NT2/D1 (cell line): ENCODE measurements at regions not wholly inside any gene's neighbourhood (a gene's known extent, or its start where the extent isn't known, plus 50 kb on each side); places are given as distances from the start of the nearest gene placed in this dataset.

Experiments used
- DNase-seq: peaks from one replicate; pipeline ENCODE4 v3.0.0-alpha.2; 2011; ENCODE audit warnings: low read depth, low spot score
- H3K27me3 ChIP-seq: 2 replicates; pipeline ENCODE4 v1.6.0; 2011; ENCODE audit warnings: mild to moderate bottlenecking; ENCODE audit not compliant: insufficient read length, insufficient read depth
- H3K36me3 ChIP-seq: 2 replicates; pipeline ENCODE4 v1.6.1; 2011; ENCODE audit warnings: mild to moderate bottlenecking, low read length, mixed read lengths; ENCODE audit not compliant: insufficient read depth, insufficient read length
- H3K4me1 ChIP-seq: 2 replicates; pipeline ENCODE4 v1.5.1; 2011; ENCODE audit not compliant: insufficient read depth, insufficient read length
- H3K4me3 ChIP-seq: 2 replicates; pipeline ENCODE4 v1.5.1; 2011; ENCODE audit warnings: low read depth; ENCODE audit not compliant: insufficient read length
- H3K9ac ChIP-seq: 2 replicates; pipeline ENCODE4 v1.6.0; 2011; ENCODE audit warnings: low read depth; ENCODE audit not compliant: insufficient read length
- H3K9me3 ChIP-seq: 2 replicates; pipeline ENCODE4 v1.5.1; 2011; ENCODE audit warnings: mild to moderate bottlenecking, low read length; ENCODE audit not compliant: insufficient read depth
- SUZ12 ChIP-seq: IDR thresholded peaks from 2 replicates; pipeline ENCODE4 v1.6.1; 2011; ENCODE audit not compliant: insufficient read length, insufficient read depth; ENCODE audit errors: extremely low read depth
- YY1 ChIP-seq: IDR thresholded peaks from 2 replicates; pipeline ENCODE4 v1.6.1; 2011; ENCODE audit not compliant: insufficient read length, insufficient read depth
- ZNF274 ChIP-seq: IDR thresholded peaks from 2 replicates; pipeline ENCODE4 v1.6.1; 2011; ENCODE audit warnings: mild to moderate bottlenecking, low read depth, low read length

GRCh38 chr5:141783947-141784296 lies 94.3 kb downstream of the PCDH1 start:
- Histone ChIP-seq H3K9me3 (no peaks in the 10 kb centered on the region), H3K4me3 (no peak overlapping the region), H3K36me3 (no peaks in the 10 kb centered on the region), H3K9ac (no peak overlapping the region), H3K27me3 (no peaks in the 10 kb centered on the region), H3K4me1 (peaks cover 14% of the 10 kb centered on the region)
- no peak for DNase-seq
- no peak for TF ChIP-seq SUZ12
- no peak for TF ChIP-seq ZNF274
- no peak for TF ChIP-seq YY1

GRCh38 chr5:141783005-141783946 lies 94.9 kb downstream of the PCDH1 start:
- no peak for DNase-seq
- Histone ChIP-seq H3K27me3 (no peaks in the 10 kb centered on the region), H3K9ac (no peak overlapping the region), H3K4me3 (no peak overlapping the region), H3K4me1 (peaks cover 14% of the 10 kb centered on the region), H3K36me3 (no peaks in the 10 kb centered on the region), H3K9me3 (no peaks in the 10 kb centered on the region)
- no peak for TF ChIP-seq ZNF274

GRCh38 chr5:141781910-141782309 lies 96.3 kb downstream of the PCDH1 start:
- TF ChIP-seq YY1: no peak
- TF ChIP-seq SUZ12: no peak
- no peak for TF ChIP-seq ZNF274
- Histone ChIP-seq H3K4me1 (peaks cover 12% of the 10 kb centered on the region), H3K36me3 (no peaks in the 10 kb centered on the region), H3K4me3 (no peak overlapping the region), H3K9ac (no peak overlapping the region), H3K27me3 (no peaks in the 10 kb centered on the region), H3K9me3 (no peaks in the 10 kb centered on the region)
- no peak for DNase-seq

GRCh38 chr5:141780952-141781781 lies 97.0 kb downstream of the PCDH1 start:
- no peak overlapping the region for H3K9ac ChIP-seq
- H3K36me3 ChIP-seq: no peaks in the 10 kb centered on the region

GRCh38 chr5:141780240-141780951 lies 97.8 kb downstream of the PCDH1 start:
- H3K9me3 ChIP-seq: no peaks in the 10 kb centered on the region
- H3K4me1 ChIP-seq: peaks cover 10% of the 10 kb centered on the region
- no peak overlapping the region for H3K4me3 ChIP-seq
- no peak for DNase-seq
- H3K36me3 ChIP-seq: no peaks in the 10 kb centered on the region
- no peak for TF ChIP-seq SUZ12
- no peak for TF ChIP-seq YY1
- TF ChIP-seq ZNF274: no peak
- no peak overlapping the region for H3K9ac ChIP-seq
- no peaks in the 10 kb centered on the region for H3K27me3 ChIP-seq

More at GRCh38 chr5:141780952-141781781, 97.0 kb downstream of the PCDH1 start:
- no peaks in the 10 kb centered on the region for H3K27me3 ChIP-seq
- TF ChIP-seq ZNF274: no peak
- no peak for TF ChIP-seq SUZ12
- no peak for TF ChIP-seq YY1
- no peak for DNase-seq
- no peak overlapping the region for H3K4me3 ChIP-seq
- no peaks in the 10 kb centered on the region for H3K9me3 ChIP-seq
- H3K4me1 ChIP-seq: peaks cover 10% of the 10 kb centered on the region

- no peaks in the 10 kb centered on the region for H3K9me3 ChIP-seq
- no peak overlapping the region for H3K4me3 ChIP-seq
- H3K36me3 ChIP-seq: no peaks in the 10 kb centered on the region
- no peaks in the 10 kb centered on the region for H3K27me3 ChIP-seq
- no peak for TF ChIP-seq ZNF274
- TF ChIP-seq YY1: no peak
- TF ChIP-seq SUZ12: no peak
- DNase-seq: no peak
- H3K9ac ChIP-seq: no peak overlapping the region
- H3K4me1 ChIP-seq: peaks cover 10% of the 10 kb centered on the region
Measured at GRCh38 chr5:141779503-141779973, 97.5 kb upstream of the ARAP3 start.
